A673 (cell line): ENCODE measurements at regions not wholly inside any gene's neighbourhood (a gene's known extent, or its start where the extent isn't known, plus 50 kb on each side); places are given as distances from the start of the nearest gene placed in this dataset.

ENCODE experiments used
- BruUV-seq: library from RNA; stranded (reverse); fragments of 400-500 nt; replicated peaks from 2 replicates; lab custom pipeline; 2021; lab: Mats Ljungman, UMichigan
- CTCF ChIA-PET: fragments of 300-600 bp; sonication (Branson Sonifier 250); formaldehyde crosslinking; loops from one replicate; lab custom pipeline; 2022; ENCODE audit warnings: antibody characterized with exemption; lab: Charles Lee
- POLR2A ChIA-PET: fragments of 300-600 bp; sonication (Branson Sonifier 250); formaldehyde crosslinking; loops from one replicate; lab custom pipeline; 2022; ENCODE audit warnings: antibody characterized with exemption; ENCODE audit not compliant: low non-redundant PET; lab: Charles Lee
- DNase-seq: peaks from one replicate; pipeline ENCODE4 v3.0.0-alpha.2; 2015; ENCODE audit warnings: low spot score
- H3K27ac ChIP-seq: fragments of 200-600 bp; sonication (generic); 2 replicates; pipeline ENCODE4 v1.5.1; 2016; ENCODE audit warnings: mixed run types, low read depth, mild to moderate bottlenecking, mixed read lengths, antibody characterized with exemption, low read length; ENCODE audit not compliant: poor library complexity, severe bottlenecking
- H3K27me3 ChIP-seq: fragments of 200-600 bp; sonication (generic); replicated peaks from 2 replicates; pipeline ENCODE4 v1.6.1; 2017; ENCODE audit warnings: mixed run types, low read depth, mild to moderate bottlenecking, mixed read lengths, antibody characterized with exemption, low read length; ENCODE audit not compliant: insufficient read depth, poor library complexity
- H3K36me3 ChIP-seq: fragments of 200-600 bp; sonication (generic); 2 replicates; pipeline ENCODE4 v1.6.1; 2016; ENCODE audit warnings: mixed run types, mild to moderate bottlenecking, mixed read lengths, antibody characterized with exemption, low read length; ENCODE audit not compliant: insufficient read depth, poor library complexity, severe bottlenecking
- H3K4me1 ChIP-seq: fragments of 200-600 bp; sonication (generic); 2 replicates; pipeline ENCODE4 v1.6.1; 2017; ENCODE audit warnings: mixed run types, mild to moderate bottlenecking, mixed read lengths, antibody characterized with exemption, low read length; ENCODE audit not compliant: insufficient read depth, poor library complexity, severe bottlenecking
- H3K4me3 ChIP-seq: fragments of 200-600 bp; sonication (generic); 2 replicates; pipeline ENCODE4 v1.5.1; 2016; ENCODE audit warnings: low read depth, mixed run types, mild to moderate bottlenecking, mixed read lengths, low read length; ENCODE audit not compliant: poor library complexity, severe bottlenecking
- H3K9me3 ChIP-seq: fragments of 200-600 bp; sonication (generic); 2 replicates; pipeline ENCODE4 v1.6.1; 2016; ENCODE audit warnings: mixed run types, low read depth, mild to moderate bottlenecking, mixed read lengths, antibody characterized with exemption, low read length; ENCODE audit not compliant: poor library complexity, severe bottlenecking
- EZH2 ChIP-seq: fragments of 200-600 bp; sonication (generic); IDR thresholded peaks from 2 replicates; pipeline ENCODE4 v1.6.1; 2017; ENCODE audit warnings: borderline replicate concordance, low read depth, mild to moderate bottlenecking, mixed read lengths, antibody characterized with exemption, low read length; ENCODE audit not compliant: poor library complexity, severe bottlenecking
- intact Hi-C: fragments of 100-400 bp; cut with micrococcal nuclease; formaldehyde crosslinking; loops from one replicate; pipeline ENCODE4 v1.10.0; 2022; ENCODE audit not compliant: unreplicated experiment
- TF ChIP-seq, protein P1 (sequence below): fragments of 300-800, 200-600 bp; sonication (generic); conservative IDR thresholded peaks from 2 replicates; pipeline ENCODE4 v1.5.1; 2017; ENCODE audit warnings: low read depth, mild to moderate bottlenecking, antibody characterized with exemption, low read length, moderate library complexity, mixed read lengths

DNA sequence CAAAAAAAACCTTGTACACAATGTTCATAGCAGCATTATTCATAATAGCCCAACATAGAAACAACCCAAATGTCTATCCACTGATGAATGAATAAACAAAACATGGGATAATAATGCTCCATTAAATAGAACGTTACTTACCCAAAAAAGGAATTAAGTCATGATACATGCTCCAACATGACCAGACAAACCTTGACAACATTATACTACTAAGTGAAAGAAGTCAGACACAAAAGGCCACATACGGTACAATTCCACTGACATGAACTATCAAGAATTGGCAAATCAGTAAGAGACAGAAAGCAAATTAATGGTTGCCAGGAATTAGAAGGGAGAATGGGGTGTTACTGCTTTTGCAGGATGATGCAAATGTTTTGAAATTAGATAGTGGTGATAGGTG lies 193.8 kb upstream of the SHISA6 start:
- DNase-seq = no peak
- intact Hi-C loops = no loop called here
- CTCF ChIA-PET = no interaction called here
- TF ChIP-seq, protein P1, sequence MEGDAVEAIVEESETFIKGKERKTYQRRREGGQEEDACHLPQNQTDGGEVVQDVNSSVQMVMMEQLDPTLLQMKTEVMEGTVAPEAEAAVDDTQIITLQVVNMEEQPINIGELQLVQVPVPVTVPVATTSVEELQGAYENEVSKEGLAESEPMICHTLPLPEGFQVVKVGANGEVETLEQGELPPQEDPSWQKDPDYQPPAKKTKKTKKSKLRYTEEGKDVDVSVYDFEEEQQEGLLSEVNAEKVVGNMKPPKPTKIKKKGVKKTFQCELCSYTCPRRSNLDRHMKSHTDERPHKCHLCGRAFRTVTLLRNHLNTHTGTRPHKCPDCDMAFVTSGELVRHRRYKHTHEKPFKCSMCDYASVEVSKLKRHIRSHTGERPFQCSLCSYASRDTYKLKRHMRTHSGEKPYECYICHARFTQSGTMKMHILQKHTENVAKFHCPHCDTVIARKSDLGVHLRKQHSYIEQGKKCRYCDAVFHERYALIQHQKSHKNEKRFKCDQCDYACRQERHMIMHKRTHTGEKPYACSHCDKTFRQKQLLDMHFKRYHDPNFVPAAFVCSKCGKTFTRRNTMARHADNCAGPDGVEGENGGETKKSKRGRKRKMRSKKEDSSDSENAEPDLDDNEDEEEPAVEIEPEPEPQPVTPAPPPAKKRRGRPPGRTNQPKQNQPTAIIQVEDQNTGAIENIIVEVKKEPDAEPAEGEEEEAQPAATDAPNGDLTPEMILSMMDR = no peak
- no peak for TF ChIP-seq EZH2
- Histone ChIP-seq H3K27ac (no peak overlapping the region), H3K36me3 (no peaks in the 10 kb centered on the region), H3K27me3 (peaks cover 4% of the 10 kb centered on the region), H3K4me1 (no peaks in the 10 kb centered on the region), H3K9me3 (no peaks in the 10 kb centered on the region), H3K4me3 (no peak overlapping the region)
- no TSS peak for BruUV-seq
- POLR2A ChIA-PET = no interaction called here

DNA sequence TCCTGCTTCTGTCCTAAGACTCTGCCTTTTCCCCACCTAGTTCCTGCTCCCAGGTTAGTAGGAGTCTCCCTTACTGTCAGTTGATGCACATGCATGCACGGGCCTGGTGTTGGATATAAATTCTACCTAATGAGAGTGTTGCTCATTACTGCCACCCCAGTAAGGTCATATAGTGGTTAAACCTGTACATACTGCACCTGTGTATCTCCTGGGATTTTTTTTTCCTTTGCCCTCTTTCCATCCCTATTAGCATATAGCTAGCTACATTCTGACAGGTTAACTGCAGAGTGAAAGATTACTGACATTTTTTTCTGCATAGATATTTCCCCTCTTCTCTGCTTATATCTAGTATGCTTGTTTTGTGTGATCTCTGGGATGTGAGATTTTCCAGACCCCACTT lies 201.5 kb upstream of the PIRT start:
- no peak overlapping the region for H3K4me3 ChIP-seq
- TF ChIP-seq EZH2 = no peak
- TF ChIP-seq, protein P1 = no peak
- no TSS peak for BruUV-seq
- no peak overlapping the region for H3K27ac ChIP-seq
- DNase-seq = no peak
- intact Hi-C loops = no loop called here
- CTCF ChIA-PET = no interaction called here
- POLR2A ChIA-PET = no interaction called here
- no peaks in the 10 kb centered on the region for H3K36me3 ChIP-seq
- H3K27me3 ChIP-seq = no peaks in the 10 kb centered on the region
- no peaks in the 10 kb centered on the region for H3K4me1 ChIP-seq
- no peaks in the 10 kb centered on the region for H3K9me3 ChIP-seq

- no peaks in the 10 kb centered on the region for H3K9me3 ChIP-seq
- ChIA-PET POLR2A (no interaction called here), CTCF (no interaction called here)
- TF ChIP-seq, protein P1 = no peak
- TF ChIP-seq EZH2 = no peak
- BruUV-seq = no TSS peak
- H3K4me3 ChIP-seq = no peak overlapping the region
- H3K4me1 ChIP-seq = no peaks in the 10 kb centered on the region
- intact Hi-C loops = no loop called here
- no peak overlapping the region for H3K27ac ChIP-seq
- no peaks in the 10 kb centered on the region for H3K27me3 ChIP-seq
- no peaks in the 10 kb centered on the region for H3K36me3 ChIP-seq
- DNase-seq = no peak
These were observed 197.8 kb upstream of the PIRT start for GRCh38 chr17:11035681-11036080.
